ENCODE measurements at regions not wholly inside any gene's neighbourhood (a gene's known extent, or its start where the extent isn't known, plus 50 kb on each side); places are given as distances from the start of the nearest gene placed in this dataset.
"Not testable (repeated sequence)": the region's sequence is repeated elsewhere in the genome, so short reads cannot be mapped to it uniquely, and the experiment has no call there.

DNA sequence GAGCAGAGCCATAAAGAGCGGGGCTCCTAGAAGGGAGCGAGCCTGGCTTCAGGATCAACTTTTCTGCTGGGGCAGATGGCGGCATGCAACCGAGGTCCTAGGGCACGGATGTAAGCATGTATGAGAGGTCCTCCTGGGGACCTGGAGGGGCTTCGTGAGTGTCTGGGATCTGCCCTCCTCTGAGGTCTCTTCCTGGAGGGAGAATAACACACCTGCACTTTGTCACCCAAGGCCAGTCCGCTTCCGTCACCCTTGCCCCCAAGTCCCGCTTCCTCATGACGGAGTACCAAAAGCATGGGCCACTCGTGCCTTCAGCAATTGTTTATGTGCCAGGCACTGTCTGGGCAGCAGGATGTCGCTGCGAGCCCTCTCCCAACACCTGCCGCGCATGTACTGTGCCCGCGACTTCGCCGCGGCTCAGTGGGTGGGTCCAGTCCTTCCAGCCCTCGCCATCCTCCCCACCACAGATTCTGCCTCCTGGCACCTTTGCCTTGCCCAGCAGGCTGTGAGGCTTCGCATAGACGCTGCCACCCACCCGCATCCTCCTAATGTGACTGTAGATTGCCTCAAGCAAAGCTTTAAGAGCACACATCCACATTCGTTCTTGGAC, 60.0 kb upstream of the TMPRSS2 start:
- DNase-seq (ENCODE audit: low spot score in 2 of 2), result no peak
- H3K4me1 ChIP-seq, result no peaks in the 10 kb centered on the region
- H3K9me3 ChIP-seq, result no peaks in the 10 kb centered on the region; the same call in 1 of the 2 replicates
- H3K36me3 ChIP-seq (replicated peaks), result no peaks in the 10 kb centered on the region
- no peak overlapping the region for H3K4me3 ChIP-seq
- in situ Hi-C loops (cut with MboI; ENCODE audit: low sequenced_read_pairs), result no loop called here
- H3K27me3 ChIP-seq (ENCODE audit: low read depth), result no peaks in the 10 kb centered on the region

DNA sequence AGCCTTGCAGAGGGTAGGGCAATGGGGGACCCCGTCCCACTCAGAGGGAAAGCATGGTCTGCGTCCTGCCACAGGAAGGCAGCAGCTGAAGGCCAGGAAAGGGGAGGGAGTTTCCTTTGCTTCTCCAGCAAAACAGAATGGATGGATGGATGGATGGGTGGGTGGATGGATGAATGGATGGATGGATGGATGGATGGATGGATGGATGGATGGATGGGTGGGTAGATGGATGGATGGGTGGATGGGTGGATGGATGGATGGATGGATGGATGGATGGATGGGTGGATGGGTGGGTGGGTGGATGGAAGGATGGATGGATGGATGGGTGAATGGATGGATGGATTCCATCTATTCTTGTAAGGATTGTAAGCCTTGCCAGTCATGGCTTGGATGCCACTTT, 59.3 kb upstream of the TMPRSS2 start:
- H3K9me3 ChIP-seq; H3K4me1 ChIP-seq; H3K4me3 ChIP-seq; H3K36me3 ChIP-seq (replicated peaks); in situ Hi-C loops (cut with MboI; ENCODE audit: low sequenced_read_pairs); DNase-seq (ENCODE audit: low spot score in 2 of 2); H3K27me3 ChIP-seq (ENCODE audit: low read depth): not testable (repeated sequence)

DNA sequence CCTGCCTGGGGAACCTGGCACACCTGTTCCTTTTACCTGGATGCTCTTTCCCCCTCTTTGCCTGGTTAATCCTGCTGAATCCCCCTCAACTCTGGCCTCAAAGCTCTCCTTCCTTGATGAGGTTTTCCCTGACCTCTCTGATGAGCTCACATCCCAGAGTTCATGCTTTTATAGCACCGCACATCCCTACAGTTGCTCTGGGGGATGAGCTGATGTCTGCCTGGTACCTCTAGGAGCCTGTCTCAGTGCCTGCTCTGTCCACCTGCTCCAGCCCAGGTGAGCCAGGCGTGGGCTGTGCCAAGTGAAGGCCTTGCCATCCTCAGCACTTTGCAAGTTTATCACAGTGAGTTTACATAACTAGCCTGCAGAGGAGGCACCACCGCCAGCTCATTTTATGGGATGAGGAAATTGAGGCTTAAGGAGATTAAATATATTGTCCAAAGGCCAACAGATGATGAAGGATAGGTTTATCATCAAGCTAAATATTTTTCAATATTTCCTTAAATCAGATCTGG, 58.6 kb upstream of the TMPRSS2 start:
- Histone ChIP-seq H3K27me3 (ENCODE audit: low read depth) (no peaks in the 10 kb centered on the region), H3K4me1 (no peaks in the 10 kb centered on the region), H3K4me3 (no peak overlapping the region), H3K36me3 (replicated peaks) (no peaks in the 10 kb centered on the region), H3K9me3 (no peaks in the 10 kb centered on the region; the same call in 1 of the 2 replicates)
- in situ Hi-C loops (cut with MboI; ENCODE audit: low sequenced_read_pairs), result no loop called here
- DNase-seq (ENCODE audit: low spot score in 2 of 2), result no peak

DNA sequence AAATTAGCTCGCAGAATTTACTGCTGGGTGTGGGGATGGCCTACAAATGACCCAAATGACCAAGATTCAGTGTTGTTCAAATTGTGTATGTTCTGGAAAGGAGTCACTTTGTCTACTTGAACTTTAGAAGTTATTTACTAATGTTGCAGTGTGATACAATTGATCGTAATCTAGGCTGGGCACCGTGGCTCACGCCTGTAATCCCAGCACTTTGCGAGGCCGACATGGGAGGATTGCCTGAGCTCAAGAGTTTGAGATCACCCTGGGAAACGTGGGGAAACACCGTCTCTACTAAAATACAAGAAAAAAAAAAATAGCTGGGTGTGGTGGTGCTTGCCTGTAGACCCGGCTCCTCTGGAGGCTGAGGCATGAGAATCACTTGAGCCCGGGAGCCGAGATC, 57.6 kb upstream of the TMPRSS2 start:
- in situ Hi-C loops (cut with MboI; ENCODE audit: low sequenced_read_pairs), result no loop called here
- no peaks in the 10 kb centered on the region for H3K4me1 ChIP-seq
- DNase-seq (ENCODE audit: low spot score in 2 of 2), result no peak
- H3K27me3 ChIP-seq (ENCODE audit: low read depth), result no peaks in the 10 kb centered on the region
- H3K4me3 ChIP-seq, result no peak overlapping the region
- no peaks in the 10 kb centered on the region for H3K36me3 ChIP-seq (replicated peaks)
- no peaks in the 10 kb centered on the region for H3K9me3 ChIP-seq

DNA sequence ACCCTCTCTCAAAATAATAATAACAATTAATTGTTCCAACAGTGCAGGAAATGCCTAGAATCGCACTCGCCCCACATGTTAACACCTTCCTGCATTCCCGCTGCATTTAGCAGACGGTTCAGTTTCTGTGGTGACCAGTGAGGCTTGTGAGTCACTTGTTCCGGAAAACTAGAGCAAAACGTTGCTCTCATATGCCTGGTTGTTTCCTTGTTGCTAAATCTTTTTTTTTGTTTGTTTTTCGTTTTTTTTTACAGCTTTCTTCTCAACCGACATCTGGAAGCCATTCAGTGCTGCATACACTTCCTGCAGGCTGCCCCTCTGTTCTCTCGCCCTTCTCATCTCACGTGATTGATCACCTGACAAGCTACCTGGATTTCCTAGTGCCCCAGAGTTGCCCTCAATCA, 56.9 kb upstream of the TMPRSS2 start:
- Histone ChIP-seq H3K4me3 (no peak overlapping the region), H3K36me3 (replicated peaks) (no peaks in the 10 kb centered on the region), H3K27me3 (ENCODE audit: low read depth) (no peaks in the 10 kb centered on the region), H3K9me3 (no peaks in the 10 kb centered on the region), H3K4me1 (no peaks in the 10 kb centered on the region)
- no peak for DNase-seq (ENCODE audit: low spot score in 2 of 2)
- in situ Hi-C loops (cut with MboI; ENCODE audit: low sequenced_read_pairs), result no loop called here

DNA sequence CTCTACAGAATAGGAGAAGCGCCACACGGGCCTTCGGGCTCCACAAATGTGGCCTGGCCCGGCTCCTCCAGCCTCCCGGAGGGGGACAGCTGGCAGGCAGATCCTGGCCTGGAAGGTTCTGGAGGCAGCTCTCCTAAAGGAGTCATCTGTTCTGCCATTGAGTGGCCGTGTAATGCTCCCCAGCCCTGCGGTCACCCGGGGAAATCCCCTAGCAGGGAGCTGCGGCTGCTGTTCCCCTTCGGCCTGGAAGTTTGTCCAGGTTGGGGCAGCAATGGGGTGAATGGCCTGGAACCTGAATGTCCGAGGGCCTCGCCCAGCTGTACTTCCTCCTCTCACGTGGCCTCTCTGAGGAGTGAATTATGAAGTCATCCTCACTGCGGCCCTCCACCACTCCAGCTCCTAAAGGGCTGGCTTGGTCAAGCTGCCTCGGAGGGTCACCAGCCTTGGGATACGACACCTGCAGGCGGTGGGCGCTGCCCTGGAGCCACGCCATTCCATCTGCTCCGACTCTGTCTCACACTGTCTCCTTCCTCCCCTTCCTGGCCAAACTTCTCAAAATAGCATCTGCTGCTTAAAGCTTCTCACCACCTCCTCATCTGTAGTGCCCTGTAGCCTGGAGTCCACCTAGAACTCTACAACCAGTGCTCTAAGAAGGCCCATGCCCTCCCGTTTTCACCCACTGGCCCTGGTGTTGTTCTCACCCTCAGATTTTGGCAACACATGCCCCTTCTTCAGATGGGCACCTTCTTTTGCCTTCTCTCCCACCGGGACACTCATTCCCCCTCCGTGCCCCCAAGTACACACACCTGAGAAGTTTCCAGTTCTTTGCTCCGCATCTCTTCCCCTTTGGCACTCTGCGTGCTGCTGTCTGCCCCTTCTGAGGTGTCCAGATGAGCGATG, 54.4 kb upstream of the TMPRSS2 start:
- Histone ChIP-seq H3K4me1 (no peaks in the 10 kb centered on the region), H3K27me3 (ENCODE audit: low read depth) (no peaks in the 10 kb centered on the region), H3K4me3 (no peak overlapping the region), H3K9me3 (no peaks in the 10 kb centered on the region), H3K36me3 (replicated peaks) (no peaks in the 10 kb centered on the region)
- DNase-seq (ENCODE audit: low spot score in 2 of 2), result no peak
- in situ Hi-C loops (cut with MboI; ENCODE audit: low sequenced_read_pairs), result no loop called here

DNA sequence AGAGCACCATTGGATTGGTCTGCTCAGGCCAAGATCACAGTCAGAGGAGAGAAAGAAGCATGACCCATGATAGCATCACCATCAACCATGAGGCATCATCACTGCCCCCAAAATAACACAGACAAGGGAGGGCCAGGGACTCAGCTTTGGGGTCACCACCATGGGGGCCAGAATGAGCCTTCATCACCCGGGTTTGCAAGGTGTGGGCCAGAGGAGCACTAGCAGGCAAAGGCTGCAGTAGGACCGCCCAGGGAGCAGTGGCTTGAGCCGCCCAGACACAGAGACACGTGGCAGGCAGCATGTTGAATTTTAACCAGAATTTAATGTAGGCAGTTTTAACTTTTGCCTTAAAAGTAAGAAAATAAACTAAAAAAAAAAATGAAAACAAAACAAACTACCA, 53.7 kb upstream of the TMPRSS2 start:
- Histone ChIP-seq H3K27me3 (ENCODE audit: low read depth) (no peaks in the 10 kb centered on the region), H3K36me3 (replicated peaks) (no peaks in the 10 kb centered on the region), H3K4me1 (no peaks in the 10 kb centered on the region), H3K9me3 (no peaks in the 10 kb centered on the region), H3K4me3 (no peak overlapping the region)
- no peak for DNase-seq (ENCODE audit: low spot score in 2 of 2)
- in situ Hi-C loops (cut with MboI; ENCODE audit: low sequenced_read_pairs), result no loop called here

DNA sequence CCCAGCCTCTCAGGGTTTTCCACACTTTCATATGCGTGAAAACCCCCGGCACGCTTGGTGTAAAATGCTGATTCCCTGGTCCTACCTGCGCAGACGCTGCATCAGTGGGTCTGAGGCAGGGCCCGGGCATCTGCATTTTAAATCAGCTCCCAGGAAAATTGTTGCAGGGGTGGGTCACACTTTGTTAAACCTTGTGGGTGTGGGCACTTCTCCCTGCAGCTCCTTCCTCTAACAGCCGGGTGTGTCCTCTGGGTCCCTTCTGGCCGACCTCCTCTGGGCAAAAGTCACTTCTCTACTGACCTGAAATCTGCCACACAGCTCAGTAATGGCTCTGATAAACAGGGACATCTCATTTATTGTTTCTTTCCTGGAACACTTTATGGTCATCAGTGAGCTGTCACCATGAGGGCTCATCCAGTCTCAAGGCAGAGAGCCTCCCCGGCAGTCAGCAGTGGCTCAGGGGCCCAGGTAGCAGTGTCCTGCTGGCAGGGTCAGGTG, 52.8 kb upstream of the TMPRSS2 start:
- Histone ChIP-seq H3K27me3 (ENCODE audit: low read depth) (no peaks in the 10 kb centered on the region), H3K9me3 (no peaks in the 10 kb centered on the region), H3K4me3 (no peak overlapping the region), H3K36me3 (replicated peaks) (no peaks in the 10 kb centered on the region), H3K4me1 (no peaks in the 10 kb centered on the region)
- in situ Hi-C loops (cut with MboI; ENCODE audit: low sequenced_read_pairs), result no loop called here
- no peak for DNase-seq (ENCODE audit: low spot score in 2 of 2)

DNA sequence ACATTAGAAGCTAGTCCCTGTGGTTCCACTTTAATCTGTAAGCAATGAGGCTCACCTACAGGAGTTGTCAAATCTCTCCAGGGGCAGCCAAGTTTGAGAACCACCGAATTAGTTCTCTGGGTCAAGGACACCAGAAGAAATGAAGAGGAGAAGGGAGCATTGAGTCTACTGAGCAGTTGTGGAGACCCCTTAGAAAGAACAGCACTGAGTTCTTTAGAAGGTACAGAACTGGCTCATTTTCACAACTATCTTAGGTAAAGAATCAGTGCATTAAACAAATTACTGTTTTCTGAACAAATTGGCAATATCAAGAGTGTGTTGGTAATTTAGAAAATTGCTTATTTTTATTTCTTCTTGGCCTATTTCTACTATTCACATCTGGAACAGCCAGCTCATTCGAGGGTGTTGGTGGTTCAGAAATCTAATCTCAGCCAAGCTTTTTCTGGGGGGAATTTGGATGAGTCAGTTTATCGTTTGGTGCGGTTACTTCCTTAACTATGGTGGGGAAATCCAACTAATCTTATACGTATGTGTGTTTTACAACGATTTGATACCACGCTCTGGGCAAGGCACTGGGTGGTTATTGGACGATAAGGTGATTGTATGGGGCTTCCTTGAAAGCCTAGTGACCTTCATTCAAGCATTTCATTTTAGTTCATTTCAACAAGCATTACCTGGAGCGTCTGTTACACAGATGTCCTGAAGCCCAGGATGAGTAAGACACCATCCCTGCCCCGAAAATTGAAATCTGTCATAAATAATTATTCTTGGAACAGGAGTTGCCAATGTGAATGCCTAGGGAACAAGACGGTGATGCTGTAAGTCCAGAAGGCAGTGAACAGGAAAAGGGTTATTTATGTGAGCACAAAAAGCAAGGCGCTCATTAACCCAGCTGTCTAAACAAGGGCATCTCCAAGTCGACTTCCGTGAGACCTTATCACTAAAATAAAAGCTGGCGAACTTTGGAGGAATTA, 52.0 kb upstream of the TMPRSS2 start:
- Histone ChIP-seq H3K9me3 (no peaks in the 10 kb centered on the region), H3K4me1 (no peaks in the 10 kb centered on the region), H3K4me3 (no peak overlapping the region), H3K36me3 (replicated peaks) (no peaks in the 10 kb centered on the region), H3K27me3 (ENCODE audit: low read depth) (no peaks in the 10 kb centered on the region)
- DNase-seq (ENCODE audit: low spot score in 2 of 2), result no peak
- in situ Hi-C loops (cut with MboI; ENCODE audit: low sequenced_read_pairs), result no loop called here

DNA sequence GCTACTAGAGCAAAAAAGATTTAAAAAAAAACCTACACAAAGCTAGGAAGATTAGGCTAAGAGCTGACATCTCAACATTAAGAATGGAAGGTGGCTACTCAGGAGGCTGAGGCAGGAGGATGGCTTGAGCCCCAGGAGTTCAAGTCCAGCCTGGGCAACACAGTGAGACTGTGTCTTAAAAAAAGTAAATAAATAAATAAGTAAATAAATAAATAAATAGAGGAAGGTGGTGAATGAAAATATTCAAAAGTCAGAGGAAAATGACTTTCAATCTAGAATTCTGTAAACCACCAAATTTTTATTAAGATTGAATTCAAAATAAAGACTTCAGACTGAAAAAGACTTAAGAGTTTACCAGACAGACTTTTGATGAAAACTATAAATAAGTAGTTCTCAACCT, 50.9 kb upstream of the TMPRSS2 start:
- Histone ChIP-seq H3K36me3 (replicated peaks) (no peaks in the 10 kb centered on the region), H3K9me3 (no peaks in the 10 kb centered on the region), H3K4me1 (no peaks in the 10 kb centered on the region), H3K27me3 (ENCODE audit: low read depth) (no peaks in the 10 kb centered on the region), H3K4me3 (no peak overlapping the region)
- no peak for DNase-seq (ENCODE audit: low spot score in 2 of 2)
- in situ Hi-C loops (cut with MboI; ENCODE audit: low sequenced_read_pairs), result no loop called here

DNA sequence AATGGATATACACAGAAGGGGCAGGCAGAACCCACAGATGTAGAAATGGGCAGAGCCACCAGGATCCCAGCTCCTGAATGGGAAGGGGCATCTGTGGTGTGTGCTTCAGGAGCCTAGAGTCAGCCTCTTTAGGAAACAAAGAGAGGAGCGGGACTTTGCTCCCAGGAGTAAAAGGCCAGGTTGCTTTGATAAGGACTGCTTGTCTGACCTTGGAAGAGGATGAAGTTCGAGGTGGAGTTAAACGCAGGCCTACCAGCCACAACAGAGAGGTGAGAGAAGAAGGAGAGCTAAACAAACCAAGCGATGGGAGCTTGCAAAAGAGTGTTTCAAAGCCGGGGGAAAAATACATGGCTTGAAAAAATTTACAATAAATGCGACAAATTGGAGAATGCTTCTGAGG, 49.9 kb upstream of the TMPRSS2 start:
- no peaks in the 10 kb centered on the region for H3K27me3 ChIP-seq (ENCODE audit: low read depth)
- no peak overlapping the region for H3K4me3 ChIP-seq
- H3K4me1 ChIP-seq, result no peaks in the 10 kb centered on the region
- no peaks in the 10 kb centered on the region for H3K9me3 ChIP-seq
- DNase-seq (ENCODE audit: low spot score in 2 of 2), result no peak
- in situ Hi-C loops (cut with MboI; ENCODE audit: low sequenced_read_pairs), result no loop called here
- no peaks in the 10 kb centered on the region for H3K36me3 ChIP-seq (replicated peaks)

Measured in HAP-1 (cell line).